H9 (cell line): ENCODE measurements at regions not wholly inside any gene's neighbourhood (a gene's known extent, or its start where the extent isn't known, plus 50 kb on each side); places are given as distances from the start of the nearest gene placed in this dataset.

Experiments
- DNase-seq: peaks from one replicate; pipeline ENCODE4 v3.0.0-alpha.2; 2017
- H2AFZ ChIP-seq: one replicate; pipeline ENCODE4 v1.6.1; 2013; ENCODE audit warnings: mild to moderate bottlenecking, low read length, control low read depth, moderate library complexity
- H2AK5ac ChIP-seq: 2 replicates; pipeline ENCODE4 v1.6.1; 2013; ENCODE audit warnings: low read length, control low read depth, mixed read lengths; ENCODE audit not compliant: insufficient read length
- H2BK120ac ChIP-seq: one replicate; pipeline ENCODE4 v1.6.1; 2013; ENCODE audit warnings: low read depth, mild to moderate bottlenecking, low read length, control low read depth, inconsistent platforms; ENCODE audit not compliant: poor library complexity, severe bottlenecking
- H2BK12ac ChIP-seq: 2 replicates; pipeline ENCODE4 v1.6.1; 2013; ENCODE audit warnings: low read length, control low read depth, mixed read lengths, low read depth; ENCODE audit not compliant: insufficient read length
- H2BK15ac ChIP-seq: 2 replicates; pipeline ENCODE4 v1.6.1; 2013; ENCODE audit warnings: low read depth, low read length, control low read depth
- H2BK20ac ChIP-seq: one replicate; pipeline ENCODE4 v1.6.1; 2013; ENCODE audit warnings: low read depth, mild to moderate bottlenecking, low read length, control low read depth, inconsistent platforms; ENCODE audit not compliant: poor library complexity, severe bottlenecking
- H2BK5ac ChIP-seq: 2 replicates; pipeline ENCODE4 v1.6.1; 2013; ENCODE audit warnings: low read length, control low read depth, mixed read lengths; ENCODE audit not compliant: insufficient read length
- H3K14ac ChIP-seq: 2 replicates; pipeline ENCODE4 v1.6.1; 2013; ENCODE audit warnings: low read length, control low read depth; ENCODE audit not compliant: insufficient read depth
- H3K18ac ChIP-seq: 2 replicates; pipeline ENCODE4 v1.6.1; 2013; ENCODE audit warnings: low read depth, mild to moderate bottlenecking, mixed read lengths, low read length, control low read depth; ENCODE audit not compliant: insufficient read length
- H3K23ac ChIP-seq: 2 replicates; pipeline ENCODE4 v1.6.1; 2013; ENCODE audit warnings: low read length, control low read depth, mixed read lengths, low read depth; ENCODE audit not compliant: insufficient read length
- H3K23me2 ChIP-seq: 2 replicates; pipeline ENCODE4 v1.6.1; 2013; ENCODE audit warnings: low read depth, mild to moderate bottlenecking, mixed read lengths, low read length, control low read depth; ENCODE audit not compliant: insufficient read length, poor library complexity, severe bottlenecking
- H3K27ac ChIP-seq: 2 replicates; pipeline ENCODE4 v1.5.1; 2013; ENCODE audit warnings: low read length, control low read depth, mixed read lengths, low read depth; ENCODE audit not compliant: insufficient read length
- H3K27me3 ChIP-seq: 2 replicates; pipeline ENCODE4 v1.6.1; 2013; ENCODE audit warnings: low read length, control low read depth, inconsistent platforms; ENCODE audit not compliant: insufficient read depth
- H3K4ac ChIP-seq: 2 replicates; pipeline ENCODE4 v1.6.1; 2013; ENCODE audit warnings: low read depth, mild to moderate bottlenecking, control low read depth, inconsistent platforms, low read length, moderate library complexity
- H3K4me1 ChIP-seq: 2 replicates; pipeline ENCODE4 v1.6.1; 2013; ENCODE audit warnings: low read length, control low read depth, inconsistent platforms; ENCODE audit not compliant: insufficient read depth
- H3K4me2 ChIP-seq: 2 replicates; pipeline ENCODE4 v1.6.1; 2013; ENCODE audit warnings: low read length, control low read depth, mixed read lengths; ENCODE audit not compliant: insufficient read length, insufficient read depth
- H3K56ac ChIP-seq: 2 replicates; pipeline ENCODE4 v1.6.1; 2013; ENCODE audit warnings: low read depth, mild to moderate bottlenecking, mixed read lengths, low read length, control low read depth; ENCODE audit not compliant: insufficient read length
- H3K79me1 ChIP-seq: 2 replicates; pipeline ENCODE4 v1.6.1; 2013; ENCODE audit warnings: low read depth, mild to moderate bottlenecking, moderate library complexity, low read length, control low read depth, inconsistent platforms; ENCODE audit not compliant: insufficient read depth, poor library complexity, severe bottlenecking
- H3K79me2 ChIP-seq: 2 replicates; pipeline ENCODE4 v1.6.1; 2013; ENCODE audit warnings: low read length, control low read depth, inconsistent platforms; ENCODE audit not compliant: insufficient read depth
- H3K9ac ChIP-seq: 2 replicates; pipeline ENCODE4 v1.6.1; 2013; ENCODE audit warnings: low read length, control low read depth, mixed read lengths; ENCODE audit not compliant: insufficient read length; ENCODE audit errors: extremely low read depth
- H3K9me3 ChIP-seq: one replicate; pipeline ENCODE4 v1.6.1; 2013; ENCODE audit warnings: low read depth, low read length, inconsistent platforms; ENCODE audit not compliant: control insufficient read depth
- H3T11ph ChIP-seq: one replicate; pipeline ENCODE4 v1.6.1; 2013; ENCODE audit warnings: mild to moderate bottlenecking, low read length, control low read depth, inconsistent platforms
- H4K20me1 ChIP-seq: one replicate; pipeline ENCODE4 v1.6.1; 2013; ENCODE audit not compliant: control insufficient read depth, insufficient read length, insufficient read depth
- H4K5ac ChIP-seq: 2 replicates; pipeline ENCODE4 v1.6.1; 2013; ENCODE audit warnings: low read depth, mild to moderate bottlenecking, mixed read lengths, low read length, control low read depth; ENCODE audit not compliant: insufficient read length
- H4K8ac ChIP-seq: replicated peaks from 2 replicates; pipeline ENCODE4 v1.6.1; 2013; ENCODE audit warnings: low read length, control low read depth, mixed read lengths, low read depth; ENCODE audit not compliant: insufficient read length
- H4K91ac ChIP-seq: 2 replicates; pipeline ENCODE4 v1.6.1; 2013; ENCODE audit warnings: low read depth, mild to moderate bottlenecking, moderate library complexity, mixed read lengths, low read length, control low read depth; ENCODE audit not compliant: insufficient read length
- H3K27ac Mint-ChIP-seq, 3 experiments: 2 replicates in 2 of 3; 3 replicates in 1 of 3; pipeline ENCODE4 v1.8.0; 2020 to 2021; ENCODE audit warnings: mixed read lengths in 3 of 3, mild to moderate bottlenecking in 1 of 3, moderate library complexity in 1 of 3
- H3K27me3 Mint-ChIP-seq: 2 replicates; pipeline ENCODE4 v1.8.0; 2021; ENCODE audit warnings: low read depth, mild to moderate bottlenecking, moderate library complexity, mixed read lengths
- H3K36me3 Mint-ChIP-seq, 3 experiments: 2 replicates in 2 of 3; 3 replicates in 1 of 3; pipeline ENCODE4 v1.8.0; 2020 to 2021; ENCODE audit warnings: low read depth in 3 of 3, mixed read lengths in 3 of 3; ENCODE audit not compliant: insufficient read depth in 1 of 3
- H3K4me1 Mint-ChIP-seq, 2 experiments: 2 replicates each; pipeline ENCODE4 v1.8.0; 2020; ENCODE audit warnings: mixed read lengths in 2 of 2
- H3K4me3 Mint-ChIP-seq, 2 experiments: 2 replicates in 1 of 2; 3 replicates in 1 of 2; pipeline ENCODE4 v1.8.0; 2020 to 2021; ENCODE audit warnings: mild to moderate bottlenecking in 2 of 2, mixed read lengths in 2 of 2, moderate library complexity in 1 of 2
- H3K9me3 Mint-ChIP-seq, 2 experiments: 2 replicates in 1 of 2; 3 replicates in 1 of 2; pipeline ENCODE4 v1.8.0; 2020; ENCODE audit warnings: mild to moderate bottlenecking in 2 of 2, mixed read lengths in 2 of 2, moderate library complexity in 1 of 2
- CTCF ChIP-seq: fragments of 200-600 bp; sonication (generic); conservative IDR thresholded peaks from 3 replicates; pipeline ENCODE4 v1.8.0; 2021; ENCODE audit warnings: antibody characterized with exemption, mild to moderate bottlenecking
- WGBS: extraction: QIAGEN DNeasy Blood & Tissue Kit; methylation state at CpG from one replicate; pipeline ENCODE4 v1.1.7; 2013; ENCODE audit warnings: missing lambda C conversion rate, low lambda C conversion rate, mixed read lengths; ENCODE audit not compliant: insufficient read length; ENCODE audit errors: extremely low coverage; 5-methylcytosine and 5-hydroxymethylcytosine counted together

GRCh38 chr3:8311321-8311720, 190.3 kb upstream of the LMCD1 start:
- H3K27ac Mint-ChIP-seq = no peak overlapping the region
- H2BK5ac ChIP-seq = no peak overlapping the region
- no peak overlapping the region for H3K4me3 Mint-ChIP-seq
- no peak overlapping the region for H2AK5ac ChIP-seq
- H4K91ac ChIP-seq = no peak overlapping the region
- no CpG with 5 or more reads among the region's 3 CpGs for WGBS
- H3K79me1 ChIP-seq = no peaks in the 10 kb centered on the region
- no peak overlapping the region for H2BK15ac ChIP-seq
- no peaks in the 10 kb centered on the region for H3K23me2 ChIP-seq
- H4K20me1 ChIP-seq = no peaks in the 10 kb centered on the region
- H3K14ac ChIP-seq = no peak overlapping the region
- H3K4me1 Mint-ChIP-seq = peaks cover 12 to 13% of the 10 kb centered on the region in 2 experiments
- no peak overlapping the region for H2AFZ ChIP-seq
- DNase-seq = no peak
- no peak overlapping the region for H4K5ac ChIP-seq
- H2BK120ac ChIP-seq = no peak overlapping the region
- H3K18ac ChIP-seq = no peak overlapping the region
- no peak overlapping the region for H3K56ac ChIP-seq
- no peak for TF ChIP-seq CTCF
- peaks cover 4% of the 10 kb centered on the region; the same call in 1 of the 2 replicates for H3K4me1 ChIP-seq
- 0 out of 2 replicates have a peak, but pooled peaks cover 2% of the 10 kb centered on the region for H3K27me3 Mint-ChIP-seq
- no peaks in the 10 kb centered on the region for H3K27me3 ChIP-seq
- H4K8ac ChIP-seq = no peak overlapping the region
- no peak overlapping the region for H3K27ac ChIP-seq
- H3K4ac ChIP-seq = no peak overlapping the region
- no peak overlapping the region for H3K9ac ChIP-seq
- H2BK12ac ChIP-seq = no peak overlapping the region
- no peak overlapping the region for H3K4me2 ChIP-seq
- no peaks in the 10 kb centered on the region for H3K79me2 ChIP-seq
- no peak overlapping the region for H3K23ac ChIP-seq
- peaks cover 14 to 16% of the 10 kb centered on the region in 2 experiments; a peak in 4 of 5 replicates for H3K9me3 Mint-ChIP-seq
- no peak overlapping the region for H2BK20ac ChIP-seq
- H3T11ph ChIP-seq = no peak overlapping the region
- H3K9me3 ChIP-seq = no peaks in the 10 kb centered on the region
- H3K36me3 Mint-ChIP-seq = peaks cover 1 to 10% (median 5%) of the 10 kb centered on the region in 3 experiments; a peak in 4 of 7 replicates
